ENCODE measurements at regions not wholly inside any gene's neighbourhood (a gene's known extent, or its start where the extent isn't known, plus 50 kb on each side); places are given as distances from the start of the nearest gene placed in this dataset.

DNA sequence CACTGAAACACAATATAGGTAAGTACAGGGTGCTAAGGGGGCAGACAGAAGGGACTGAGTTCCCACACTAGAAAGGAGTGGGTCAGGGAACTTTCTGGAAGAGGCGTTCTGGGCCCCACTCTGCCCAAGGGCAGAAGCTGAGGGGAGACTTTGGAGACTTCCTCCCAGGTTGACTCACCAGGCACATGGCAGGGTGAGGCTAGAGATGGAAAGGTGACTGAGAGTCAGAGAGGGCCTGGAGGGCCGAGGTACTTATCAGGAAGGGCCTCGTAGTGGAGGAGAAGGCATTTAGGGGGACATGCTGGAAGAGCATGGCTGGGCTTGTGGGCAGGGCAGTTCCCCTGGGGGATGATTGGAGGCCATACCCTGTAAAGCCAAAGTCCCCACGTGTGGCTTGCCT is 159.9 kb upstream of the JUN start (continued):
- TF ChIP-seq, protein P1, sequence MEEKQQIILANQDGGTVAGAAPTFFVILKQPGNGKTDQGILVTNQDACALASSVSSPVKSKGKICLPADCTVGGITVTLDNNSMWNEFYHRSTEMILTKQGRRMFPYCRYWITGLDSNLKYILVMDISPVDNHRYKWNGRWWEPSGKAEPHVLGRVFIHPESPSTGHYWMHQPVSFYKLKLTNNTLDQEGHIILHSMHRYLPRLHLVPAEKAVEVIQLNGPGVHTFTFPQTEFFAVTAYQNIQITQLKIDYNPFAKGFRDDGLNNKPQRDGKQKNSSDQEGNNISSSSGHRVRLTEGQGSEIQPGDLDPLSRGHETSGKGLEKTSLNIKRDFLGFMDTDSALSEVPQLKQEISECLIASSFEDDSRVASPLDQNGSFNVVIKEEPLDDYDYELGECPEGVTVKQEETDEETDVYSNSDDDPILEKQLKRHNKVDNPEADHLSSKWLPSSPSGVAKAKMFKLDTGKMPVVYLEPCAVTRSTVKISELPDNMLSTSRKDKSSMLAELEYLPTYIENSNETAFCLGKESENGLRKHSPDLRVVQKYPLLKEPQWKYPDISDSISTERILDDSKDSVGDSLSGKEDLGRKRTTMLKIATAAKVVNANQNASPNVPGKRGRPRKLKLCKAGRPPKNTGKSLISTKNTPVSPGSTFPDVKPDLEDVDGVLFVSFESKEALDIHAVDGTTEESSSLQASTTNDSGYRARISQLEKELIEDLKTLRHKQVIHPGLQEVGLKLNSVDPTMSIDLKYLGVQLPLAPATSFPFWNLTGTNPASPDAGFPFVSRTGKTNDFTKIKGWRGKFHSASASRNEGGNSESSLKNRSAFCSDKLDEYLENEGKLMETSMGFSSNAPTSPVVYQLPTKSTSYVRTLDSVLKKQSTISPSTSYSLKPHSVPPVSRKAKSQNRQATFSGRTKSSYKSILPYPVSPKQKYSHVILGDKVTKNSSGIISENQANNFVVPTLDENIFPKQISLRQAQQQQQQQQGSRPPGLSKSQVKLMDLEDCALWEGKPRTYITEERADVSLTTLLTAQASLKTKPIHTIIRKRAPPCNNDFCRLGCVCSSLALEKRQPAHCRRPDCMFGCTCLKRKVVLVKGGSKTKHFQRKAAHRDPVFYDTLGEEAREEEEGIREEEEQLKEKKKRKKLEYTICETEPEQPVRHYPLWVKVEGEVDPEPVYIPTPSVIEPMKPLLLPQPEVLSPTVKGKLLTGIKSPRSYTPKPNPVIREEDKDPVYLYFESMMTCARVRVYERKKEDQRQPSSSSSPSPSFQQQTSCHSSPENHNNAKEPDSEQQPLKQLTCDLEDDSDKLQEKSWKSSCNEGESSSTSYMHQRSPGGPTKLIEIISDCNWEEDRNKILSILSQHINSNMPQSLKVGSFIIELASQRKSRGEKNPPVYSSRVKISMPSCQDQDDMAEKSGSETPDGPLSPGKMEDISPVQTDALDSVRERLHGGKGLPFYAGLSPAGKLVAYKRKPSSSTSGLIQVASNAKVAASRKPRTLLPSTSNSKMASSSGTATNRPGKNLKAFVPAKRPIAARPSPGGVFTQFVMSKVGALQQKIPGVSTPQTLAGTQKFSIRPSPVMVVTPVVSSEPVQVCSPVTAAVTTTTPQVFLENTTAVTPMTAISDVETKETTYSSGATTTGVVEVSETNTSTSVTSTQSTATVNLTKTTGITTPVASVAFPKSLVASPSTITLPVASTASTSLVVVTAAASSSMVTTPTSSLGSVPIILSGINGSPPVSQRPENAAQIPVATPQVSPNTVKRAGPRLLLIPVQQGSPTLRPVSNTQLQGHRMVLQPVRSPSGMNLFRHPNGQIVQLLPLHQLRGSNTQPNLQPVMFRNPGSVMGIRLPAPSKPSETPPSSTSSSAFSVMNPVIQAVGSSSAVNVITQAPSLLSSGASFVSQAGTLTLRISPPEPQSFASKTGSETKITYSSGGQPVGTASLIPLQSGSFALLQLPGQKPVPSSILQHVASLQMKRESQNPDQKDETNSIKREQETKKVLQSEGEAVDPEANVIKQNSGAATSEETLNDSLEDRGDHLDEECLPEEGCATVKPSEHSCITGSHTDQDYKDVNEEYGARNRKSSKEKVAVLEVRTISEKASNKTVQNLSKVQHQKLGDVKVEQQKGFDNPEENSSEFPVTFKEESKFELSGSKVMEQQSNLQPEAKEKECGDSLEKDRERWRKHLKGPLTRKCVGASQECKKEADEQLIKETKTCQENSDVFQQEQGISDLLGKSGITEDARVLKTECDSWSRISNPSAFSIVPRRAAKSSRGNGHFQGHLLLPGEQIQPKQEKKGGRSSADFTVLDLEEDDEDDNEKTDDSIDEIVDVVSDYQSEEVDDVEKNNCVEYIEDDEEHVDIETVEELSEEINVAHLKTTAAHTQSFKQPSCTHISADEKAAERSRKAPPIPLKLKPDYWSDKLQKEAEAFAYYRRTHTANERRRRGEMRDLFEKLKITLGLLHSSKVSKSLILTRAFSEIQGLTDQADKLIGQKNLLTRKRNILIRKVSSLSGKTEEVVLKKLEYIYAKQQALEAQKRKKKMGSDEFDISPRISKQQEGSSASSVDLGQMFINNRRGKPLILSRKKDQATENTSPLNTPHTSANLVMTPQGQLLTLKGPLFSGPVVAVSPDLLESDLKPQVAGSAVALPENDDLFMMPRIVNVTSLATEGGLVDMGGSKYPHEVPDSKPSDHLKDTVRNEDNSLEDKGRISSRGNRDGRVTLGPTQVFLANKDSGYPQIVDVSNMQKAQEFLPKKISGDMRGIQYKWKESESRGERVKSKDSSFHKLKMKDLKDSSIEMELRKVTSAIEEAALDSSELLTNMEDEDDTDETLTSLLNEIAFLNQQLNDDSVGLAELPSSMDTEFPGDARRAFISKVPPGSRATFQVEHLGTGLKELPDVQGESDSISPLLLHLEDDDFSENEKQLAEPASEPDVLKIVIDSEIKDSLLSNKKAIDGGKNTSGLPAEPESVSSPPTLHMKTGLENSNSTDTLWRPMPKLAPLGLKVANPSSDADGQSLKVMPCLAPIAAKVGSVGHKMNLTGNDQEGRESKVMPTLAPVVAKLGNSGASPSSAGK (IDR thresholded peaks at IDR 0.05), result peak; percentile 36; the same call in 1 of the 2 replicates
- TF ChIP-seq ZNF586 (CRISPR knock-in tag; conservative IDR thresholded peaks at IDR 0.05) (no peak), NFRKB (IDR thresholded peaks at IDR 0.05; ENCODE audit: low read depth) (no peak), POLR2B (IDR thresholded peaks at IDR 0.05; ENCODE audit: low read depth, partially characterized antibody) (no peak)
